Peyer's patch (tissue), 4 donors: ENCODE measurements at regions not wholly inside any gene's neighbourhood (a gene's known extent, or its start where the extent isn't known, plus 50 kb on each side); places are given as distances from the start of the nearest gene placed in this dataset.

ENCODE experiments used
- POLR2A ChIP-seq, 2 donors: fragments of 450-650 bp; IDR thresholded peaks; one replicate each; pipeline ENCODE4 v1.5.1; 2017; ENCODE audit warnings: antibody characterized with exemption in 2 of 2, mild to moderate bottlenecking in 2 of 2, moderate library complexity in 2 of 2
- TF ChIP-seq, protein P1 (sequence below), 6 experiments: fragments of 450-650 bp in 4 of 6; fragments of 200-600 bp in 2 of 6; sonication (generic) in 1 of 6; IDR thresholded peaks; one replicate each; pipeline ENCODE4 v1.5.1; 2017 to 2019; ENCODE audit warnings: antibody characterized with exemption in 6 of 6, mild to moderate bottlenecking in 3 of 6, moderate library complexity in 1 of 6

DNA sequence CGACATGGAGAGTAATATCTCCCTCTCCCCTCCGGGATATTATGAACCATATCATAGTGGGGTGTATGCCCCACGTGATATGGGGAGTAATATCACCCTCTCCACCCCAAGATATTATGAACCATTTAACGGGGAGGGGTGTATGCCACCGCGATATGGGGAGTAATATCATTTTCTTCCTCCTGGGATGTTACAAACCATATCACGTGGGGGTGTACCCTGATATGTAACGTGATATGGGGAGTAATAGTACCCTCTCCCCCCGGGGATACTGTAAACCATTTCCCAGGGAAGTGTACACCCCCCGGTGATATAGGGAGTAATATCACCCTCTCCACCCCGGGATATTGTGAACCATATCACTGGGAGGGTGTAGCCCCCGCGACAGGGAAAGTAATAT lies 62.1 kb downstream of the ERICH4 start:
- TF ChIP-seq, protein P1, sequence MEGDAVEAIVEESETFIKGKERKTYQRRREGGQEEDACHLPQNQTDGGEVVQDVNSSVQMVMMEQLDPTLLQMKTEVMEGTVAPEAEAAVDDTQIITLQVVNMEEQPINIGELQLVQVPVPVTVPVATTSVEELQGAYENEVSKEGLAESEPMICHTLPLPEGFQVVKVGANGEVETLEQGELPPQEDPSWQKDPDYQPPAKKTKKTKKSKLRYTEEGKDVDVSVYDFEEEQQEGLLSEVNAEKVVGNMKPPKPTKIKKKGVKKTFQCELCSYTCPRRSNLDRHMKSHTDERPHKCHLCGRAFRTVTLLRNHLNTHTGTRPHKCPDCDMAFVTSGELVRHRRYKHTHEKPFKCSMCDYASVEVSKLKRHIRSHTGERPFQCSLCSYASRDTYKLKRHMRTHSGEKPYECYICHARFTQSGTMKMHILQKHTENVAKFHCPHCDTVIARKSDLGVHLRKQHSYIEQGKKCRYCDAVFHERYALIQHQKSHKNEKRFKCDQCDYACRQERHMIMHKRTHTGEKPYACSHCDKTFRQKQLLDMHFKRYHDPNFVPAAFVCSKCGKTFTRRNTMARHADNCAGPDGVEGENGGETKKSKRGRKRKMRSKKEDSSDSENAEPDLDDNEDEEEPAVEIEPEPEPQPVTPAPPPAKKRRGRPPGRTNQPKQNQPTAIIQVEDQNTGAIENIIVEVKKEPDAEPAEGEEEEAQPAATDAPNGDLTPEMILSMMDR (IDR thresholded peaks at IDR 0.05): no peak
- no peak for TF ChIP-seq POLR2A (IDR thresholded peaks at IDR 0.05)
